Thyroid gland (tissue), 4 donors: ENCODE measurements at regions not wholly inside any gene's neighbourhood (a gene's known extent, or its start where the extent isn't known, plus 50 kb on each side); places are given as distances from the start of the nearest gene placed in this dataset.

Experiments used
- DNase-seq, 2 donors: peaks; one replicate each; pipeline ENCODE4 v3.0.0-alpha.2; 2019
- H3K27ac ChIP-seq, 3 donors: fragments of 200-600 bp; sonication (generic); 1 replicate in 2 of 3; 2 replicates in 1 of 3; pipeline ENCODE4 v1.5.1; 2016 to 2019; ENCODE audit warnings: mild to moderate bottlenecking in 1 of 3, moderate library complexity in 1 of 3
- H3K27me3 ChIP-seq: fragments of 200-600 bp; sonication (generic); one replicate; pipeline ENCODE4 v1.5.1; 2019
- H3K36me3 ChIP-seq, 2 donors: fragments of 200-600 bp; sonication (generic); one replicate each; pipeline ENCODE4 v1.5.1; 2016 to 2019
- H3K4me1 ChIP-seq, 2 donors: fragments of 200-600 bp; sonication (generic); one replicate each; pipeline ENCODE4 v1.5.1; 2017 to 2019
- H3K4me3 ChIP-seq, 3 donors: fragments of 200-600 bp; sonication (generic); replicated peaks in 1 of 3; 1 replicate in 2 of 3; 2 replicates in 1 of 3; pipeline ENCODE4 v1.5.1; 2016; ENCODE audit warnings: mild to moderate bottlenecking in 1 of 3
- H3K9me3 ChIP-seq: fragments of 200-600 bp; sonication (generic); one replicate; pipeline ENCODE4 v1.5.1; 2017
- CTCF ChIP-seq, 6 experiments: fragments of 200-600 bp in 3 of 6; fragments of 450-650 bp in 3 of 6; sonication (generic) in 3 of 6; IDR thresholded peaks; one replicate each; pipeline ENCODE4 v1.5.1; 2016 to 2019; ENCODE audit warnings: antibody characterized with exemption in 6 of 6, mild to moderate bottlenecking in 2 of 6, inconsistent platforms in 1 of 6, moderate library complexity in 1 of 6
- POLR2A ChIP-seq, 2 donors: fragments of 450-650 bp; IDR thresholded peaks; one replicate each; pipeline ENCODE4 v1.6.1; 2017; ENCODE audit warnings: antibody characterized with exemption in 2 of 2, mild to moderate bottlenecking in 2 of 2, moderate library complexity in 1 of 2
- WGBS, 2 donors: methylation state at CpG; one replicate each; pipeline ENCODE4 v1.1.5; 2017; 5-methylcytosine and 5-hydroxymethylcytosine counted together
- intact Hi-C: fragments of 100-400 bp; cut with DNase I; formaldehyde crosslinking; loops from one replicate; pipeline ENCODE4 v1.15.1; 2023

- DNase-seq = no peak
- no peak overlapping the region for H3K27ac ChIP-seq
- peaks cover 0 to under 1% of the 10 kb centered on the region in 2 donors for H3K4me1 ChIP-seq
- H3K27me3 ChIP-seq = no peaks in the 10 kb centered on the region
- H3K9me3 ChIP-seq = no peaks in the 10 kb centered on the region
- intact Hi-C loops = no loop called here
- no peaks in the 10 kb centered on the region for H3K36me3 ChIP-seq
- 74 to 86% methylated on average over 3 of the region's 3 CpGs for WGBS, 2 donors
- H3K4me3 ChIP-seq = no peak overlapping the region
- TF ChIP-seq CTCF (IDR thresholded peaks at IDR 0.05) (no peak), POLR2A (IDR thresholded peaks at IDR 0.05) (no peak)
These were observed 278.0 kb upstream of the EPHA4 start for GRCh38 chr2:221850076-221850475.

DNA sequence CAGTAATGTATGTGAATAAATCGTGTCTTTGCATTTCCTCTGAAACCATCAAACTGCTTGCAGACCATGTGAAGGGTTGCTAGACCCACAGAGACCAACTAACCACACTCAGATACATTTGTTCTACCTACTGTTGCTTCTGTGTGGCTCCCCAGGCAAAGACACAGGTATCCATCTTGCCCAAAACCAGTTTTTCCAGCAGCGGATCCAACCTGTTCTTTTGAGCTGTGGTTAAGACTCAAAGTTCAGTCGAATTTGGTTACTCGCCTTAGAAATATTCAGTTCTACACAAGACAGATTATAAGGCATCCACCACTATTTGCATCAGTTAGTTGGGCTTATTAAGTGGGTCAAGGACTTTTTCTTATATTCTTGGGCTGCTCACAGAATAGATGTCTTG, 276.2 kb upstream of the EPHA4 start:
- WGBS, 2 donors = 86 to 92% methylated on average over 4 of the region's 4 CpGs
- Histone ChIP-seq H3K9me3 (no peaks in the 10 kb centered on the region), H3K27ac (no peak overlapping the region), H3K36me3 (no peaks in the 10 kb centered on the region), H3K27me3 (no peaks in the 10 kb centered on the region), H3K4me1 (peaks cover 4 to 13% of the 10 kb centered on the region in 2 donors), H3K4me3 (no peak overlapping the region)
- DNase-seq = no peak
- TF ChIP-seq POLR2A (IDR thresholded peaks at IDR 0.05) = no peak
- no peak for TF ChIP-seq CTCF (IDR thresholded peaks at IDR 0.05)
- intact Hi-C loops = no loop called here

GRCh38 chr2:221845021-221845365, 272.9 kb upstream of the EPHA4 start:
- Histone ChIP-seq H3K9me3 (no peaks in the 10 kb centered on the region), H3K4me3 (no peak overlapping the region), H3K27me3 (no peaks in the 10 kb centered on the region), H3K36me3 (no peaks in the 10 kb centered on the region), H3K27ac (no peak overlapping the region), H3K4me1 (peaks cover 4 to 13% of the 10 kb centered on the region in 2 donors)
- intact Hi-C loops = no loop called here
- WGBS, 2 donors = 71 to 79% methylated on average over 2 of the region's 2 CpGs
- TF ChIP-seq CTCF (IDR thresholded peaks at IDR 0.05) = no peak
- TF ChIP-seq POLR2A (IDR thresholded peaks at IDR 0.05) = no peak
- no peak for DNase-seq

GRCh38 chr2:221844212-221845020, 272.3 kb upstream of the EPHA4 start:
- intact Hi-C loops = no loop called here
- no peak for DNase-seq
- peaks cover 4 to 13% of the 10 kb centered on the region in 2 donors for H3K4me1 ChIP-seq
- TF ChIP-seq CTCF (IDR thresholded peaks at IDR 0.05) = no peak
- no peak for TF ChIP-seq POLR2A (IDR thresholded peaks at IDR 0.05)
- no peak overlapping the region for H3K27ac ChIP-seq
- H3K27me3 ChIP-seq = no peaks in the 10 kb centered on the region
- 35 to 37% methylated on average over 2 of the region's 2 CpGs for WGBS, 2 donors
- H3K4me3 ChIP-seq = no peak overlapping the region
- H3K36me3 ChIP-seq = no peaks in the 10 kb centered on the region
- H3K9me3 ChIP-seq = no peaks in the 10 kb centered on the region

GRCh38 chr2:221836095-221836494, 264.0 kb upstream of the EPHA4 start:
- intact Hi-C loops = no loop called here
- Histone ChIP-seq H3K4me1 (no peaks in the 10 kb centered on the region), H3K36me3 (no peaks in the 10 kb centered on the region), H3K4me3 (no peak overlapping the region), H3K27ac (no peak overlapping the region), H3K9me3 (no peaks in the 10 kb centered on the region), H3K27me3 (no peaks in the 10 kb centered on the region)
- 77 to 93% methylated on average over 3 of the region's 3 CpGs for WGBS, 2 donors
- no peak for DNase-seq
- no peak for TF ChIP-seq CTCF (IDR thresholded peaks at IDR 0.05)
- TF ChIP-seq POLR2A (IDR thresholded peaks at IDR 0.05) = no peak
